Neural progenitor cell (in vitro differentiated cells): ENCODE measurements at regions not wholly inside any gene's neighbourhood (a gene's known extent, or its start where the extent isn't known, plus 50 kb on each side); places are given as distances from the start of the nearest gene placed in this dataset.

Experiments
- DNase-seq: peaks from one replicate; pipeline ENCODE4 v3.0.0-alpha.2; 2016; ENCODE audit warnings: low spot score
- H2AFZ ChIP-seq: fragments of 200-600 bp; sonication (generic); replicated peaks from 2 replicates; pipeline ENCODE4 v1.6.1; 2016; ENCODE audit warnings: antibody characterized with exemption
- H3F3A ChIP-seq: fragments of 200-600 bp; sonication (generic); 2 replicates; pipeline ENCODE4 v1.6.1; 2016; ENCODE audit warnings: antibody characterized with exemption, low read depth
- H3K27ac ChIP-seq: fragments of 200-600 bp; sonication (generic); 2 replicates; pipeline ENCODE4 v1.5.1; 2016; ENCODE audit warnings: mild to moderate bottlenecking
- H3K27me3 ChIP-seq: fragments of 200-600 bp; sonication (generic); 2 replicates; pipeline ENCODE4 v1.6.1; 2016; ENCODE audit warnings: mild to moderate bottlenecking, moderate library complexity
- H3K36me3 ChIP-seq: fragments of 200-600 bp; sonication (generic); 2 replicates; pipeline ENCODE4 v1.5.1; 2016
- H3K4me1 ChIP-seq: fragments of 200-600 bp; sonication (generic); 2 replicates; pipeline ENCODE4 v1.6.1; 2016; ENCODE audit warnings: mixed run types
- H3K4me2 ChIP-seq: fragments of 200-600 bp; sonication (generic); 2 replicates; pipeline ENCODE4 v1.6.1; 2016
- H3K4me3 ChIP-seq: fragments of 200-600 bp; sonication (generic); 2 replicates; pipeline ENCODE4 v1.5.1; 2016
- H3K79me2 ChIP-seq: fragments of 200-600 bp; sonication (generic); 2 replicates; pipeline ENCODE4 v1.6.1; 2016; ENCODE audit warnings: low read depth
- H3K9ac ChIP-seq: fragments of 200-600 bp; sonication (generic); 2 replicates; pipeline ENCODE4 v1.6.1; 2016
- H3K9me3 ChIP-seq: fragments of 200-600 bp; sonication (generic); 2 replicates; pipeline ENCODE4 v1.5.1; 2016; ENCODE audit warnings: low read depth
- H4K20me1 ChIP-seq: fragments of 200-600 bp; sonication (generic); 2 replicates; pipeline ENCODE4 v1.6.1; 2016; ENCODE audit warnings: low read depth
- H3K27ac Mint-ChIP-seq: 3 replicates; pipeline ENCODE4 v1.8.0; 2021; ENCODE audit warnings: mixed read lengths
- H3K27me3 Mint-ChIP-seq: 2 replicates; pipeline ENCODE4 v1.8.0; 2022; ENCODE audit warnings: low read depth, mild to moderate bottlenecking, inconsistent platforms, moderate library complexity, mixed read lengths; ENCODE audit not compliant: insufficient read depth
- H3K36me3 Mint-ChIP-seq: 3 replicates; pipeline ENCODE4 v1.8.0; 2021; ENCODE audit warnings: mixed read lengths
- H3K4me1 Mint-ChIP-seq: 3 replicates; pipeline ENCODE4 v1.8.0; 2021; ENCODE audit warnings: mixed read lengths
- H3K4me3 Mint-ChIP-seq: 3 replicates; pipeline ENCODE4 v1.8.0; 2021; ENCODE audit warnings: mild to moderate bottlenecking, moderate library complexity, mixed read lengths
- H3K9me3 Mint-ChIP-seq: 3 replicates; pipeline ENCODE4 v1.8.0; 2020; ENCODE audit warnings: mixed read lengths
- CTCF ChIP-seq: fragments of 200-600 bp; sonication (generic); IDR thresholded peaks from 2 replicates; pipeline ENCODE4 v1.5.1; 2017; ENCODE audit warnings: antibody characterized with exemption, mild to moderate bottlenecking
- EZH2 ChIP-seq: fragments of 200-600 bp; sonication (generic); IDR thresholded peaks from 2 replicates; pipeline ENCODE4 v1.6.1; 2017; ENCODE audit warnings: antibody characterized with exemption, mild to moderate bottlenecking, moderate library complexity
- EZH2phosphoT487 ChIP-seq: fragments of 200-600 bp; sonication (generic); IDR thresholded peaks from 2 replicates; pipeline ENCODE4 v1.6.1; 2017; ENCODE audit warnings: antibody characterized with exemption

GRCh38 chr9:107976767-107977166, 487.2 kb upstream of the KLF4 start:
- Histone ChIP-seq H3K9ac (no peak overlapping the region), H3K27ac (no peak overlapping the region), H3F3A (no peaks in the 10 kb centered on the region), H2AFZ (no peak overlapping the region), H3K36me3 (no peaks in the 10 kb centered on the region), H3K4me2 (no peak overlapping the region), H3K4me1 (no peaks in the 10 kb centered on the region), H3K79me2 (no peaks in the 10 kb centered on the region), H3K27me3 (no peaks in the 10 kb centered on the region), H3K4me3 (no peak overlapping the region), H3K9me3 (no peaks in the 10 kb centered on the region), H4K20me1 (no peaks in the 10 kb centered on the region)
- H3K36me3 Mint-ChIP-seq, result no peaks in the 10 kb centered on the region
- no peak overlapping the region for H3K4me3 Mint-ChIP-seq
- H3K27ac Mint-ChIP-seq, result no peak overlapping the region
- H3K4me1 Mint-ChIP-seq, result no peaks in the 10 kb centered on the region
- H3K9me3 Mint-ChIP-seq, result no peaks in the 10 kb centered on the region
- H3K27me3 Mint-ChIP-seq, result no peaks in the 10 kb centered on the region
- TF ChIP-seq EZH2phosphoT487, result no peak
- TF ChIP-seq EZH2, result no peak
- TF ChIP-seq CTCF, result no peak
- DNase-seq, result no peak

GRCh38 chr9:107975426-107976010, 485.9 kb upstream of the KLF4 start:
- H3K27me3 Mint-ChIP-seq, result no peaks in the 10 kb centered on the region
- no peaks in the 10 kb centered on the region for H4K20me1 ChIP-seq
- H3K27me3 ChIP-seq, result no peaks in the 10 kb centered on the region
- H2AFZ ChIP-seq, result no peak overlapping the region
- TF ChIP-seq EZH2, result no peak
- TF ChIP-seq CTCF, result no peak
- no peak for TF ChIP-seq EZH2phosphoT487
- H3K4me2 ChIP-seq, result no peak overlapping the region
- no peak for DNase-seq
- no peak overlapping the region for H3K27ac ChIP-seq
- no peak overlapping the region for H3K27ac Mint-ChIP-seq
- H3K4me3 Mint-ChIP-seq, result no peak overlapping the region
- no peaks in the 10 kb centered on the region for H3K4me1 ChIP-seq
- H3K9me3 Mint-ChIP-seq, result no peaks in the 10 kb centered on the region
- H3K36me3 ChIP-seq, result no peaks in the 10 kb centered on the region
- H3K9ac ChIP-seq, result no peak overlapping the region
- no peaks in the 10 kb centered on the region for H3K36me3 Mint-ChIP-seq
- no peak overlapping the region for H3K4me3 ChIP-seq
- H3K4me1 Mint-ChIP-seq, result no peaks in the 10 kb centered on the region
- H3K9me3 ChIP-seq, result no peaks in the 10 kb centered on the region
- H3K79me2 ChIP-seq, result no peaks in the 10 kb centered on the region
- H3F3A ChIP-seq, result no peaks in the 10 kb centered on the region

- Histone ChIP-seq H3K4me1 (no peaks in the 10 kb centered on the region), H4K20me1 (no peaks in the 10 kb centered on the region), H3K27ac (no peak overlapping the region), H3K27me3 (no peaks in the 10 kb centered on the region), H3K36me3 (no peaks in the 10 kb centered on the region), H3F3A (no peaks in the 10 kb centered on the region), H3K4me3 (no peak overlapping the region), H3K9ac (no peak overlapping the region), H2AFZ (no peak overlapping the region), H3K9me3 (no peaks in the 10 kb centered on the region), H3K79me2 (no peaks in the 10 kb centered on the region), H3K4me2 (no peak overlapping the region)
- H3K36me3 Mint-ChIP-seq, result no peaks in the 10 kb centered on the region
- H3K27ac Mint-ChIP-seq, result no peak overlapping the region
- no peaks in the 10 kb centered on the region for H3K27me3 Mint-ChIP-seq
- H3K4me1 Mint-ChIP-seq, result no peaks in the 10 kb centered on the region
- no peak for TF ChIP-seq EZH2phosphoT487
- TF ChIP-seq CTCF, result no peak
- TF ChIP-seq EZH2, result no peak
- no peak overlapping the region for H3K4me3 Mint-ChIP-seq
- no peak for DNase-seq
- no peaks in the 10 kb centered on the region for H3K9me3 Mint-ChIP-seq
Observed at GRCh38 chr9:107973451-107973850, 483.9 kb upstream of the KLF4 start.
